Heart left ventricle (tissue), 13 donors: ENCODE measurements at regions not wholly inside any gene's neighbourhood (a gene's known extent, or its start where the extent isn't known, plus 50 kb on each side); places are given as distances from the start of the nearest gene placed in this dataset.

ENCODE experiments used
- POLR2A ChIP-seq, 2 donors: fragments of 450-650 bp; IDR thresholded peaks; one replicate each; pipeline ENCODE4 v1.6.1; 2017; ENCODE audit warnings: antibody characterized with exemption in 2 of 2, mild to moderate bottlenecking in 2 of 2, moderate library complexity in 2 of 2
- TF ChIP-seq, protein P1 (sequence below), 12 donors: fragments of 200-600 bp; sonication (generic) in 4 of 12; IDR thresholded peaks; one replicate each; pipeline versions ENCODE4 v1.5.0 to v1.8.0; 2018 to 2022; ENCODE audit warnings: antibody characterized with exemption in 12 of 12, mild to moderate bottlenecking in 5 of 12
- donor health status: ischemic (EF 13 %, LVEDD 7.1; RV severe dilation, severe dysfunction).
- donor health status: DM: no; HTN: yes; CAD: no.
- donor health status: DM: no; HTN: no; CAD: no.
- donor health status: ischemic (EF 25% LVEDD 6.9; RV normal size, moderate dysfunction).
- donor health status: ischemic (EF 25% LVEDD 5.7; RV mildly dilated, moderate dysfunction).
- donor health status: ischemic (EF 35%, LVEDD 5.7; RV mildly dilated, moderate dysfunction).
- donor health status: nonischemic (EF 11% LVEDD 7.7; RV severe dilation, severe dysfunction).
- donor health status: DM: yes; HTN: yes; CAD: no.
- donor health status: PGD.
- donor health status: ischemic (EF 29% LVEDD 5.4; RV normal size, mild dysfunction).
- donor health status: nonischemic (EF 23%, LVEDD 6.1; RV moderate dilation, normal function).

DNA sequence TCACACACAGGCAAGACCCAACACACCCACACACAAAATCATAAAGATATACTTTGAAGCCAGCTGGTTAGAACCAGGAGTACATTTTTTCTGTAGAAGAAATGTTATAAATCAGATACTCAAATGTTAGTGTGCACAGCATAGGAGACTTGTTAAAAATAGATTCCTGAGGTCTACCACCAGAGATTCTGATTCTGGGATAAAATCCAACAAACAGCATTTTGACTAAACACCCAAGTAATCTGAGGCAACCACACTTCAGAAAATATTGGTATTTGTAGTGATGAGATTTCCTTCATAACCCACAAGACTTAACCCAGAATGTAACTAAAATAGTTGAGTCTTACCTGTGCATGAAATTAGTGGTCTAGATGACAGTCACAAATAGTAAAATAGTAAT, 301.8 kb downstream of the HNRNPD start:
- TF ChIP-seq, protein P1, sequence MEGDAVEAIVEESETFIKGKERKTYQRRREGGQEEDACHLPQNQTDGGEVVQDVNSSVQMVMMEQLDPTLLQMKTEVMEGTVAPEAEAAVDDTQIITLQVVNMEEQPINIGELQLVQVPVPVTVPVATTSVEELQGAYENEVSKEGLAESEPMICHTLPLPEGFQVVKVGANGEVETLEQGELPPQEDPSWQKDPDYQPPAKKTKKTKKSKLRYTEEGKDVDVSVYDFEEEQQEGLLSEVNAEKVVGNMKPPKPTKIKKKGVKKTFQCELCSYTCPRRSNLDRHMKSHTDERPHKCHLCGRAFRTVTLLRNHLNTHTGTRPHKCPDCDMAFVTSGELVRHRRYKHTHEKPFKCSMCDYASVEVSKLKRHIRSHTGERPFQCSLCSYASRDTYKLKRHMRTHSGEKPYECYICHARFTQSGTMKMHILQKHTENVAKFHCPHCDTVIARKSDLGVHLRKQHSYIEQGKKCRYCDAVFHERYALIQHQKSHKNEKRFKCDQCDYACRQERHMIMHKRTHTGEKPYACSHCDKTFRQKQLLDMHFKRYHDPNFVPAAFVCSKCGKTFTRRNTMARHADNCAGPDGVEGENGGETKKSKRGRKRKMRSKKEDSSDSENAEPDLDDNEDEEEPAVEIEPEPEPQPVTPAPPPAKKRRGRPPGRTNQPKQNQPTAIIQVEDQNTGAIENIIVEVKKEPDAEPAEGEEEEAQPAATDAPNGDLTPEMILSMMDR (IDR thresholded peaks at IDR 0.05) = no peak
- no peak for TF ChIP-seq POLR2A (IDR thresholded peaks at IDR 0.05)
